ENCODE measurements at regions not wholly inside any gene's neighbourhood (a gene's known extent, or its start where the extent isn't known, plus 50 kb on each side); places are given as distances from the start of the nearest gene placed in this dataset.

DNA sequence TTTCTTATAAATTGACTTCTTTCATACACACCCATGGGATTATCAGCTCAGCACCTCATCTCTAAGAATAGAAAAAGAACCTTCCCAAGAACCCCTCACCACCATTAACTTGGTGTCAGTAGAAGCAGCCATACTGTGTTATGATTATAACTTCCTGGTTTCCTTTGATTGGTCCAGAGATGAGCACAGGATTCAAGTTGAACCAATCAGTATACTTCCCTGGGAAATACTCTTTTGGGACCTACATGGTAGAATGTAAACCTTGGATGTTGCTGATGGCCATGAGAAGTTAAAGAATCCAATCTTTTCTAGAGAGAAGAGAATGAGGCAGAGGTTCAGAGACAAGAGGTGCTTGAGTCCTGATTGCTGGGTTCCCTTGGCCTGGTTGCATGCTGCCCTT is 190.8 kb downstream of the BMP7 start:
- intact Hi-C loops (cut with micrococcal nuclease): no loop called here

DNA sequence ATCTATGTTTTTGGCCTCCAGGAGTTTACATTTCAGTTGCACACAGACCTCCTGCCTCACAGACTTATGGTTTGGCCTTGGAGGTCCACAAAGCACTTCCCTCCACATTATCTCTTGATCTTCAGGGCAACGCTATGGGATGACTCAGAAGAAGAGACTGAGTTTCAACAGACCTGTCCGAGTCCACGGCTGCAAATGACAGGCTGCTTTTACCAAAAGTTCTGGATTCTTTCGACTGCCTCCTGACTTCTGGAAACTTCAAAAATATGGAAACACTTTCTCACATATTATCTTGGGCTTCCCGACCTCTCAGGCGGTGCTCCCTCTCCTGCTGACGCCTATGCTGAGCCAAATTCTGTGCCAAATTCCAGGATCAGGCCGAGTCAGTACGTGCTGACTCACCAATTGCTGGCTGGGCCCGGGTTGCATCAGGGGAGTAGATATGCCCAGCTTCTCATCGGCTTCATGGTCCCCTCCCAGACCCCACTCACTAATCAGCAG is 190.2 kb downstream of the BMP7 start:
- intact Hi-C loops (cut with micrococcal nuclease): no loop called here

DNA sequence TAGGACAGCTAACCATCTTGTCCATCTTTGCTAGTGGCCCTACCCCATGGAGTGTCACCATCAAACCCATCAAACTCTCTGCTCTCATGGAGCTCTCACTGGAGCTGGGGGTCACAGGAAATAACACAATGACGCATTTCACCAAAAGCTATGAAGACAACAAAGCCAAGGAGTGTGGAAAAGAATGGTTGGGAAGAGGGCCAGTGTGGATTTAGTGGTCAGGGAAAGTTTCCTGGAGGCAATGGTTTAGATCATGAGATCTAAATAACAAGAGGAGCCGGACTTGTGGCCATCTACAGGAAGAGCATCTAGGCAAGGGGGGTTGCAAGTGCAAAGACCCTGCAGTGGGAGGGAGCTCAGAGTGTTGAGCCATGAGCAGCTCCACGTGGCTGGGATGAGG is 189.5 kb downstream of the BMP7 start:
- intact Hi-C loops (cut with micrococcal nuclease): no loop called here

DNA sequence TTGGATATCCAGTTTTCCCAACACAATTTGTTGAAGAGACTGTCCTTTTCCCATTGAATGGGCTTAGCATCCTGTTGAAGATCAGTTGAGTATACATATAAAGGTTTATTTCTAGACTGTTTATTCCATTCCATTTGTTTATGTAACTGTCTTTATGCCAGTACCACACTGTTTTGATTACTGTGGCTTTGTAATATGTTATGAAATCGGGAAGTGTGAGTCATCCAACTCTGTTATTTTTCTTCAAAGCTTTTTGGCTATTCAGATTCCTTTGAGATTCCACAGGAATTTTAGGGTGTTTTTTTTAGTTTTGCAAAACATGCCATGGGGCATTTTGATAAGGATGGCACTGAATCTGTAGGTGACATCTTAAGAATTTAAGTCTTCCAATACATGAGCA is 188.3 kb downstream of the BMP7 start:
- intact Hi-C loops (cut with micrococcal nuclease): no loop called here

DNA sequence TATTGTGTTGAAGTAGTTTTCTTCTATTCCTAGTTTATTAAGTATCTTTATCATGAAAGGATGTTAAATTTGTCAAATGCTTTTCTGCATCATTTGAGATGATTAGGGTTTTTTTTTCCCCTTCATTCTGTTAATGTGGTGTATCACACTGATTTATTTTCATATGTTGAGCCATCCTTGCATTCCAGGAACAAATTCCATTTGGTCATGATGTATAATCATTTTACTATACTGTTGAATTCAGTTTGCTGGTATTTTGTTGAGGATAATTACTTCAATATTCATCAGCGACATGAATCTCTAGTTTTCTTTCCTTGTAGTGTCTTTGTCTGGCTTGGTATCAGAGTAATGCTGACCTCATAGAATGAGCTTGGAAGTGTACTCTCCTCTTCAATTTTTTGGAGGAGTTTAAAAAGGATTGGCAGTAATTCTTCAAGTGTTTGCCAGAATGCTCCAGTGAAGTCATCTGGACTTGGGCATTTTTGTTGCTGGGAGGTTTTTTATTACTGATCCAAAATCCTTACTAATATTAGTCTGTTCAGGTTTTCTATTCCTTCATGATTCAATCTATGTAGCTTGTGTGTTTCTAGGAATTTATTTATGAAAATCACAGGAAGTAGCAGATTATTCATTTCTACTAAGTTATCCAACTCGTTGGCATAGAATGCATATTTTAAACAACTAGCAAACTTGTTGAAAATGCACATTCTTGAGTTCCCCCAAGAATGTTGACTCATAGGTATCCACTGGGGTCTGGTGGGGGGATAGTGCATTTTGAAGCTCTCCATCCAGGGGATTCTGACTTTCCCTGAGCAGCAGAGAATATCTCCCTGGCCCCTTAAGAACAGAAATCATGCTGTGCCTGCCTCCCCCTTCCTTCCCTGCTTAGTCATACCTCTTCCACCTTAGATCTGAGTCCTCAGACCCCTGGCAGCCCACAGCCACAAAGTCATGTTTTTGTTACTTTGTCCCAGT is 187.1 kb downstream of the BMP7 start:
- intact Hi-C loops (cut with micrococcal nuclease): no loop called here

DNA sequence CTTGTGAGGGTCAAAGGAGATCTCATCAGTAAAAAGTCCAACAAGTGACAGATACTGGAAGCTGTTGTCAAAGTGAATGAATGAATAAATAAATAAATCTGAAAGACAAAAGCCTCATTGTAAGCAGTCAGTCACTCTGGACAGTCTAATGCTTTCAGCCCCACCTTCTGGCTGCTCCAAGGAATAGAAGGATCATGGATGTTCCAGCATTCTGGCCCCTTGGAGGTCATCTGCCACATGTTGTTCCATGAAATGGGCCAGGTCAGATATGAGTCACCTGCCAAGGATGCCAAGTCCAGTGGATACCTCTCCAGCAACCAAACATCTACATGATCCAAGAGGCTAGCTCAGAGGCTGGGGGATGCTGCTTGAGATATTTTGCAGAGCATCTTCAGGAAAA is 185.6 kb downstream of the BMP7 start:
- intact Hi-C loops (cut with micrococcal nuclease): no loop called here

DNA sequence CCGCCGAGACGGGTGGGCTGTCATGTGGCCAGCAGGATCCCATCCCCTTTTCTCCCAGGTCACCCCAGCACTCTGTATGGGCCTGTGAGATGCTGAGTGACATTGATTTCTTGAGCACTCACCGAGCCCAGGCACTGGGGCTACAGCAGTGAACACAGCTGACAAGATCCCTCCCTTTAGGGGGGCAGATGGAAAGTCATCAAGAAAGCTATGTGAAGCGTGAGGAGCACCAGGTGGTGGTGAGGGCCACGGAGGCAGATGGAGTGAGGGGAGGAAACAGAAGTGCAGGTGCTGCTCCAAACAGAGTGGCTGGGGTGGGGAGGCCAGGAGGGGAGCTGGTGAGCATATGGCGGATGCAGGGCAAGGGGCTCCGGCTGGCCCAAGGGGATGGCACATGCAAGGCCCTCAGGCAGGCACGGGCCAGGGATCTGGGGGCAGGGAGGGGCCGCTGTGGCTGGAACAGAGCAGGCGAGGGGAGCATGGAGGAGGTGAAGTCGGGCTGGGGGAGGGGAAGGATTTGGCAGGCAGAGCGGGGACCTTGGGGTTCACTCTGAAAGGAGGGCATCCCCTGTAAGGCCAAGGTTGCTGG is 184.0 kb downstream of the BMP7 start:
- intact Hi-C loops (cut with micrococcal nuclease): no loop called here

DNA sequence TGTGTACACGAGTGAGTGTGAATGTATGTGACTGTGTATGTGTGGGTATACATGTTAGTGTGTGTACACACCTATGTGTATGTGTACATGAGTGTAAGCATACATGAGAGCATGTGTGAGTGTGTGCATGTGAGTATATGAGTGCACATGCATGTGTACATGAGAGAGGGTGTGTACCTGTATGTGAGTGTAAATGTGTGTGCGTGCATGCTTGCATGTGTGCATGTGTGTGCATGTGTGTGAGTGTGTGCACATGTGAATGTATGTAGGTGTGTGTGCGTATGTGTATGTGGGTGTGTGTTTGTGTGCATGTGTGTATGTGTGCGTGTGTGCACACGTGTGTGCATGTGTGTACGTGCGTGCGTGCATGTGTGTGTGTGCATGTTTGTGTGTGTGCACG is 183.4 kb downstream of the BMP7 start:
- intact Hi-C loops (cut with micrococcal nuclease): no loop called here

DNA sequence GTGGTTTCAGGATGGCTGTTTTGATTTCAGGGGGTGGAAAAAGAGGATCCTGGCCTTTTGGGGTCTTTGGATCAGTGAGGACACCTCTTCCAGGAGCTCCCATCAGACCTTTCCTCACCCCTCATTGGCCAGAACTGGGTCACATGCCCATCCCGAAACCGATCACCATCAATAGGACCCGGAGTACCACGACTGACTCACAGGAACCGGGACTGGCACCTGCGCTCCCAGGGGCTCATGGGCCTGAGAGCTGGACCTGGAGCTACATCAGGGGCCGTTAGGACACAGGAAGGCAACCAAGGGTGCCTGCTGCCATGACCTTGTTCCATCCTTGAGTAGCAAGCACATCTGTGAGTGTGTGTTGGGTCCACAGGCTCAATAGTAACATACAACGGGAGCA is 180.4 kb downstream of the BMP7 start:
- intact Hi-C loops (cut with micrococcal nuclease): no loop called here

DNA sequence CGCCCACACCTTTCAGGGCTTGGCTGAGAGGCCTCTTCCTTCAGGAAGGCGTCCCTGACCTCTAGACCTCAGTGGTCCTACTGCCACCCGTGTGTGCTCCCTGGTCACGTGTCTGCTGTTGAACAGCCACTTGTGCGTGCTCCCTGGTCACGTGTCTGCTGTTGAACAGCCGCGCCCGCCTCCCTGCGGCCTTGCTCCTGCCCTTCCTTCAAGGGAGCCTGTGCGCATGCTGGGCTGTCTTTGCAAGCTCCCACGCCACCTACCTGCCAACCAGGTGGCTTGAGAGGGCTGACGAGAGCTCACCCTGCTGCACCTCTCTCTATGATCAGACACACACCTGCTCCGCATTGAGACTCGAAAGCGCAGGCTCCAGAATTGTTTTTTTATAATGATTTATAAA is 179.3 kb downstream of the BMP7 start:
- intact Hi-C loops (cut with micrococcal nuclease): no loop called here

DNA sequence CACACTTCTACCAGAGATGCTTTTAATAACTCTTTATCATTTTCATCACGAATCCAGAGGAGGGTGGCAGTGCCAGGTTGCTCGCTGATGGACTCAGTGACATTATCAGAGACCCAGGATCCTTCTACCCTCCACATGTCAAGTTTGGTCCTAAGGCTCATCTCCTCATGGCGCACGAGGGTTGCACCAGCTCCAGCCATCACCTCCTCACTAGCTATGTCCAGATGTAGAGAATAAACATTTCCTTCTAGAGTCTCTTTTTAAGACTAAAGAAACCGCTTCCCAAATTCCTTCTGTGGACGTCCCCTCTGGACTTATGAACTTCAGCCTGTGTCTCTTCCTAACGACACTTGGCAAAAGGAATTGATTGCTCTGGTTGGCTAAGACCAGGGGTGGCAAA is 178.7 kb downstream of the BMP7 start:
- intact Hi-C loops (cut with micrococcal nuclease): no loop called here

DNA sequence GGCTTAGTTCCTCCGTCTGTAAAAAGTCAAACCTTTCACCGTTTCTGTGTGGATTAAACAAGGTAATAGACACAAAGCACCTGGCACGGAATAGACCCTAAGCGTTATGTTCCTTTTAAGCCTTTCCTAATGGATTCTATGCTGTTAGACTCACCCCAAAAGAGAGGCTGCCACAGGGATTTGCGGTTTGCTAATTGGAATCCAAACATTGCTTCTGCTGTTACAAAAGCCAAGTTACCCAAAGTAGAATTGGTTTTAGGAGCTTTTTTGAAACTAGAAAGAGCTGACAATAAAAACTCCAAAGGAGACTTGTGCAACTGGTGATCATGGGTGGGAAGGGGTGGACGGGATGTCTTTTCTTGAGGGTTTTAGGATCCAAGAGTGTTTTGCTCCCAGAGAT is 178.0 kb downstream of the BMP7 start:
- intact Hi-C loops (cut with micrococcal nuclease): no loop called here

DNA sequence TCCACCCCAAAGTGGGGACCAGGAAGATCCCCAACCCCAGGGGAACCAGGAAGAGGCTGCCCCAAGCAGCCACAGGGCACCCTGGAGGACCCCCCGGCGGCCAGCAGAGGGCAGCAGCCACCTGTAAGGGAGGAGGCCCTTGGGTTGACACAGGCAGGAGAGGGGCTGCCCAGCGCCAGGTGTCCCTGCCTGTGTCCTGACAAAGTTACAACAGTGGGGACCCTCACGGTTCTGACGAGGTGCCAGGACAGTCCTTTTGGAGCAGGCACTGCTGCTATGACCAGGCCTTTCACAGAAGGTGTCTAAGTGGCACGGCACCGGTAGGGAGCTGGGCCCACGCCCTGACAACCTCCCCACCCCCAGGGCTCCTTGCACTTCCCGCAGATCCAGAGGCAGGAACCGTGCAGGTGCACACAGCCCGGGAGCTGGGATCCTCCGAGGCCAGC is 176.7 kb downstream of the BMP7 start:
- intact Hi-C loops (cut with micrococcal nuclease): loop anchor here (5.0 kb wide), 1 partner anchor 1118 kb away; no protein-coding TSS in a partner anchor

DNA sequence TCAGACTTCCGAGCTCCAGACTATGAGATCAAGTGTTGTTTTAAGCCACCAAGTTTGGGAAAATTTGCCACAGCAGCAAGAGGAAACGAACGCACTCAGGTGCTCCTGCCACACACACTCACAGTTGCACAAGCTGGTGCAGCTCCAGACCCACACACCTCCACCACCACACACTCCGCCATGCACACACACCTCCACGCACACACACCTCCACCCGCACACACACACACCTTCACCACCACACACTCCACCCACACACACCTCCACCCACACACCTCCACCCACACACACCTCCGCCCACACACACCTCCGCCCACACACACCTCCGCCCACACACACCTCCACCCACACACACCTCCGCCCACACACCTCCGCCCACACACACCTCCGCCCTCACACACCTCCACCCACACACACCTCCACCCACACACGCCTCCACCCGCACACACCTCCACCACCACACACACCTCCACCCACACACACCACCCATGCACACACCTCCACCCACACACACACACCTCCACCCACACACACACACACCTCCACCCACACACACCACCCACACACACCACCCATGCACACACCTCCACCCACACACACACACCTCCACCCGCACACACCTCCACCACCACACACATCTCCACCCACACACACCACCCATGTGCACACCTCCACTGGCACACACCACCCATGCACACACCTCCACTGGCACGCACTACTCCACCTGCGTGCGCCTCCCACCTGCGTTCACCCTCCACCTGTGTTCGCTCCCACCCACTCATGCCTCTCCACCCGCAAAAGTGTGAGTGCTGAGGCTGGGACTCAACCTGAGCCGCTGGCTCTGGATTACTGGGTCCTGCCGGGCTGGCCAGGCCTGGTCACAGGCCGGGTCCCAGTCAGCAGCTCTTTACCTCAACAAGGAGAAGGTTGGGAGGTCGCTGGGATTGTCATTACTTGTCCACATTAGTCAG is 175.6 kb downstream of the BMP7 start:
- intact Hi-C loops (cut with micrococcal nuclease): loop anchor here (5.0 kb wide), 1 partner anchor 1116 kb away; no protein-coding TSS in a partner anchor

DNA sequence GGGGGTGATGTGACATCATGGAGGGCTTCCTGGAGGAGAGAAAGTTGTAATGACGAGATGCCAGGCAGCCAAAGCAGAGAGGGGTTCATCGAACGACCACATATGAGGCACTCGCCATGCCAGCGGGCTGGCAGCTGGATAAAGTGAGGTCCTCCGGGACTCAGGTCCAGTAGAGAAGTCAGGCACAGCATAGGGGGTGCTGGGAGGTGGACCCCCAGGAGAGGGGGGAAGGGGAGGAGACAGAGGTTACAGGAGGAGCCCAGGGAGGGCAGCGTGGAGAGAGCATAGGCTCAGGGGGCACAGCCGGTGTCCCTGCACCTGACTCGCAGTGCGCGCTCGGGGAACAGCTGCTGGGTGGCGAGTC is 174.7 kb downstream of the BMP7 start:
- intact Hi-C loops (cut with micrococcal nuclease): loop anchor here (1.0 to 5.0 kb wide), 4 partner anchors 255 to 1116 kb away; no protein-coding TSS in a partner anchor

DNA sequence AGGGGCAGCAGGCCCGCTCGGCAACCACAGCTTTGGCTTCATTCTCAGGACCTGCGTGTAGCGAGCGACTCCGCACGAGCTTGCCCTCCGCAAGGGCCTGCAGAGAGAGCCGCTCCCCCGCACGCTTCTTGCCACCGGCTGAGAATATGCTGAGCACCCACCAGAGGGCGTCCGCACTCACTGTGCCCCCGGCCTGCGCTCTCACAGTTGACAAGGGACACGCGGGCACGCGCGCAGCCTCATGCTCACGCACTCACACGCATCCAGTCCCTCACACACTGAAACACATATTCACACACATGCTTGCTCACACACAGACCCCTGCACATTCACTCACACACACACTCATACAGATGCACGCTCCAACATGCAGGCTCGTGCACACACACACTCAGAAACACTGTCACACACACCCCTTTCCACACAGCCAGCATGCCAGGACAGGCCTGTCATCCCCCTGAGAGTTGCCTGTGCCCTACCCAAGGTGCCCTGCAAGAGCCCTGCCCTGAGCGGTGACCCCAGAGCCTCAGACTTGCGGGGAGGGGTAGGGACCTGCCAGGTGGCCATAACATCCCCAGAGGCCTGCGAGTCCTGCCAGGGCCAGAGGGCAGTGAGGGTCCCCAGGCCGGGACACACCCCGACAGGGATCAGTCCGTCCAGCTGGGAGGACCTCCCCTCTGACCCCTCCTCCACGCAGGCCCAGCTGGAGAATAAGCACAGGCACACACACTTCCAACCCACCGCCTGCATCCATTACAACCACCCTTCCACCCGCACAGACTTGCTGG is 174.1 kb downstream of the BMP7 start:
- intact Hi-C loops (cut with micrococcal nuclease): loop anchor here (1.0 to 5.0 kb wide), 4 partner anchors 254 to 1115 kb away; no protein-coding TSS in a partner anchor

DNA sequence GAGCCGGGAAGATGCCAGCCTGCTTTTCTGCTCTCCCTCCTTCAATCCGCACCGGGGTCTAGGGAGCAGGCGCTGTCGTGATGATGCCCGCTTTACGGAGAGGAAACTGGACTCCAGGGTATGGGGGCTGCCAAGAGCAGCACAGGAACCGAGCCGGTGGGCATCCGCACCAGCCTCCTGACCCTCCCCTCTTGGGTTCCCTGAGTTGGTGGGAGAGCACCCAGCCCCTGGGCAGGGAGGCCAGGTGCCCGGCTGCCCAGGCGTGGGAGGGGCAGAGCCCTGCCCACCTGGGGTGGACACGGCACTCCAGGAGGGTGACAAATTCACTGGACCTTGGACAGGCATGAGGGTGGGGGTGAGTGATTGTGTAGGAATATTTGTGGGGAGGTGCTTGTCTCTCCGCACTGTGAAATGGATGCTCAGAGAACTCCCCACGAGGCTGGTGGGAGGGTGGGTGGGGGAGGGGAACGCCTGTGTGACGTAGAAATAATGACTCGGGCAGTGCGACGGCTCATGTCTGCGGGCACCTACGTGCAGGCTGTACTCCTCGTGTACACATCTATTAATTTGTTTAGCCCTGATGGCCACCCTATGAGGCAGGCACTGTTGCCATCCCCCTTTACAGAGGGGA is 173.4 kb downstream of the BMP7 start:
- intact Hi-C loops (cut with micrococcal nuclease): loop anchor here (1.0 to 5.0 kb wide), 4 partner anchors 253 to 1114 kb away; no protein-coding TSS in a partner anchor

DNA sequence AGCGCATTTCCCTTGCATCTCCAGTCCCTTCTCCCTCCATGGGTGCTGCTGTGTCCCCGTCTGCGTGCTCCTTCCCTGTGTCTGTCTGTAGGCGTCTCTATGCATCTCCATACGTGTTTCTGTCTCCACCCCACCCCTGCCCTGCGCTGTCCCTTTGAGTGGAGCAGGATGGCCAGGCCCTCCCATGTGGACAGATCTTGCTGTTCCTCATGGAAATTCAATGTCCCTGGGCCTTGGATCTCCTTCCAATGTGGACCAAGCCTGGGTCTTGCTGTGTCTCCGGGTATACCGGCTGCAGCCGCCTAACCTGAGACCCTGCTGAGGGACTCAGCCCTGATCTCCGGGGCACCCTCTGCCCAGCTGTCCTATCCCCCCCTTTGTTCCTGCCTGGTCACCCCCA is 172.7 kb downstream of the BMP7 start:
- intact Hi-C loops (cut with micrococcal nuclease): loop anchor here (2.0 to 5.0 kb wide), 2 partner anchors 501 to 1114 kb away; no protein-coding TSS in a partner anchor

DNA sequence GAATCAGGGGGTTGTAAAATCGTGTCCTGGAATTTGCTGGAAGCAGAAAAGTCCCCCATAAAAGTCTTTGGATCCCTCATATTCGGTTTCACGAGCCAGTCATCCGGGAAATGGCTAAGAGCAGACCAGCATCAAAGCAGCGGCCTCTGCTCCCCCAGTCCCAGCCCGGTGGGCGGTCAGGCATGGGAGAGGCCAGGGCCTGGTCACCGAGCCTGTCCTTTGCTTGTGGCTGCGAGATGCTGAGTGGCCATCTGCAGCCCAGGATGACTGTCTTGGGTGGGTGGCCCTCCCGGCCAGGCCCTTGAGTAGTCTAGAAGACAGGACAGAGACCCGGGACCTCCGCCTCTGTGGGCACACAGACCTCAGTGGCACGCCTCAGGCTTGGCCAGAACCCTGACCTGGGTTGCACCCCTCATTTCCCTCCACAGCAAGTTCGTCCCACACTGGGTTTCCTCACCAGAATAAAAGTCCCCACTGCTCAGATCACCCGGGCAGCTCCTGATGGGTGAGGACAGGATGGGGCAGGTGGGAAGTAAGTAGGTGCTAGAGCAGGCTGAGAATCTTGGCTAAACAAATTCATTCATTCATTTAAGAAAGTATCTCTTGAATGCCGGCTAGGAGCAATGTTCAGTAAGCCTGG is 172.1 kb downstream of the BMP7 start:
- intact Hi-C loops (cut with micrococcal nuclease): loop anchor here (5.0 kb wide), 1 partner anchor 1113 kb away; no protein-coding TSS in a partner anchor

Data from T-helper 1 cell treated with Interleukin-12 subunit alpha and Interleukin-12 subunit beta and Interleukin-4 antibody, amounts not matched to agents 30 ng/mL and 1 ng/mL, for 36 hours (primary cell).